ENCODE measurements at regions not wholly inside any gene's neighbourhood (a gene's known extent, or its start where the extent isn't known, plus 50 kb on each side); places are given as distances from the start of the nearest gene placed in this dataset.

DNA sequence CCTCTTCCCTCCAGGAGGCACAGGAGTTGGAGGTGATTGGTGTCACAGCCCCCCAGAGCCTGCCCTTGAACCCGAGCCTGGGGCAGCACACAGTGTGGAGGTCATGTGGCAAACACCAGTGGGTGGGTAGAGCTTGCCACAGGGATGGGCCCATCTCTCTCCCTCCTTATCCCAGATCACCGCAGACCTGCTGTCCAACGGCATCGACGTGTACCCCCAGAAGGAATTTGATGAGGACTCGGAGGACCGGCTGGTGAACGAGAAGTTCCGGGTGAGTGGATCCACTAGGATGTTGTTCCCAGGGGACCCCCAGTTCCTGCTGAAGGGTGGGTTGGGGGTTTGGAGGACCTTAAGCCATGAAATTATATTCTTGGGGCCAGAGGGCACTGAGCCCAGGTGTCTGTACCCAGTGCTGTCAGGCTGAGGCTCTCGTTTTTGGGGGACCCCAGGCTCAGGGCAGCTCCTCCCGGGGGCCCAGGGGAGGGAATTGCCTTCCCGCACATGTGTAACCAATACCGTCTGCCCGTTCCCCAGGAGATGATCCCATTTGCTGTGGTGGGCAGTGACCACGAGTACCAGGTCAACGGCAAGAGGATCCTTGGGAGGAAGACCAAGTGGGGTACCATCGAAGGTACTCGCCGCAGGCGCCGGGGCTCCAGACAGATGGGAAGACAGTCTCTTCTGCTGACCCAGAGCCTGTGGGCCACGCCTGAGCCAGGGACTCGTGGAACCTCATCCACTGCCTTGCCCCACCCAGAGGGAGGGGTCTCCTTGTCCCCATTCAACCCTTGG is 351.9 kb downstream of the SEC14L1 start:
- DNase-seq (no peak), ATAC-seq (no peak)
- no peaks in the 10 kb centered on the region for H3K9me2 ChIP-seq (replicated peaks; ENCODE audit: low read length)
- no peaks in the 10 kb centered on the region for H3F3A ChIP-seq (ENCODE audit: low read length, unreplicated experiment)
- no peak for TF ChIP-seq EZH2phosphoT487 (IDR thresholded peaks at IDR 0.05; ENCODE audit: borderline replicate concordance, low read length)
- TF ChIP-seq EZH2 (IDR thresholded peaks at IDR 0.05; ENCODE audit: low read length, unreplicated experiment): no peak
- TF ChIP-seq, protein P1, sequence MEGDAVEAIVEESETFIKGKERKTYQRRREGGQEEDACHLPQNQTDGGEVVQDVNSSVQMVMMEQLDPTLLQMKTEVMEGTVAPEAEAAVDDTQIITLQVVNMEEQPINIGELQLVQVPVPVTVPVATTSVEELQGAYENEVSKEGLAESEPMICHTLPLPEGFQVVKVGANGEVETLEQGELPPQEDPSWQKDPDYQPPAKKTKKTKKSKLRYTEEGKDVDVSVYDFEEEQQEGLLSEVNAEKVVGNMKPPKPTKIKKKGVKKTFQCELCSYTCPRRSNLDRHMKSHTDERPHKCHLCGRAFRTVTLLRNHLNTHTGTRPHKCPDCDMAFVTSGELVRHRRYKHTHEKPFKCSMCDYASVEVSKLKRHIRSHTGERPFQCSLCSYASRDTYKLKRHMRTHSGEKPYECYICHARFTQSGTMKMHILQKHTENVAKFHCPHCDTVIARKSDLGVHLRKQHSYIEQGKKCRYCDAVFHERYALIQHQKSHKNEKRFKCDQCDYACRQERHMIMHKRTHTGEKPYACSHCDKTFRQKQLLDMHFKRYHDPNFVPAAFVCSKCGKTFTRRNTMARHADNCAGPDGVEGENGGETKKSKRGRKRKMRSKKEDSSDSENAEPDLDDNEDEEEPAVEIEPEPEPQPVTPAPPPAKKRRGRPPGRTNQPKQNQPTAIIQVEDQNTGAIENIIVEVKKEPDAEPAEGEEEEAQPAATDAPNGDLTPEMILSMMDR (conservative IDR thresholded peaks at IDR 0.05; ENCODE audit: low read depth, low read length): no peak
- TSS peak; percentile 4 for BruUV-seq (replicated peaks)
- no peaks in the 10 kb centered on the region for H3K9me3 ChIP-seq (ENCODE audit: low read length)
- H3K36me3 ChIP-seq (ENCODE audit: low read depth, low read length): peaks cover 68% of the 10 kb centered on the region
- ChIA-PET CTCF (interaction anchor here (0.6 kb wide), 1 partner anchor 30 kb away, joined by 3 read pairs; no protein-coding TSS in a partner anchor), POLR2A (ENCODE audit: unreplicated experiment) (no interaction called here)
- intact Hi-C loops (cut with micrococcal nuclease): no loop called here
- H3K4me2 ChIP-seq (ENCODE audit: low read length): no peak overlapping the region
- no peak overlapping the region for H3K9ac ChIP-seq (ENCODE audit: low read length)
- no peak overlapping the region for H3K4me3 ChIP-seq (ENCODE audit: low read length)
- no peak overlapping the region for H3K27ac ChIP-seq (ENCODE audit: low read length)
- no peaks in the 10 kb centered on the region for H3K4me1 ChIP-seq (ENCODE audit: insufficient read depth, low read length)
- no peaks in the 10 kb centered on the region for H3K79me2 ChIP-seq (ENCODE audit: low read length)
- H2AFZ ChIP-seq (ENCODE audit: low read length): no peak overlapping the region
- no peaks in the 10 kb centered on the region for H3K27me3 ChIP-seq (ENCODE audit: low read length)
- H4K20me1 ChIP-seq (ENCODE audit: low read length): no peaks in the 10 kb centered on the region; the same call in 1 of the 2 replicates

DNA sequence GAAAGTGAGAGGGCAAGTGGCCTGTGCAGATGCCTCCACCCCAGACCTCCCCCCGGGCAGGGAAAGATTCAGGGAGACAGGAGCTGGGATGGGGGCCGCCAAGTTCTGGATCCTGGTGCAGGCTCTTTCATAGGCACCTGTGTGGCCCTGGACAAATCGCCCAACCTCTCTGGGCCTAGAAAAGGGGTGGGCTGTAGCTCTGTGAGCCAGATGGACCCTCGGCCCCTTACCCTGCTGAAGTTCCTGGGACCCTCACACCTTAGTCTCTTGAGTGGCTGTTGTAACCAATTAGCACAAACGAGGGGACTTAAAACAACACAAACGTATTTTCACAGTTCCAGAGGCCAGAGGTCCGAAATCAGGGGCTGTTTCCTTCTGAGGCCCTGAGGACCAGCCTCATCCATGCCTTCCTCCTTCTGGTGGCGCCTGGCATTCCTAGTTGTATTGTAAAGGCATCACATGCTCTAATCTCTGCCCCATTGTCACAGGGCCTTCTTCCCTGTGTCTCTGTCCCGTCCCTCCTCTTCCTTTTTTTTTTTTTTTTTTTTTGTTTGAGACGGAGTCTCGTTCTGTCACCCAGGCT is 352.6 kb downstream of the SEC14L1 start:
- no peaks in the 10 kb centered on the region for H3K4me1 ChIP-seq (ENCODE audit: insufficient read depth, low read length)

More for the DNA sequence above, 352.6 kb downstream of the SEC14L1 start:
- BruUV-seq (replicated peaks): no TSS peak
- Histone ChIP-seq H3K27ac (ENCODE audit: low read length) (no peak overlapping the region), H3K4me3 (ENCODE audit: low read length) (no peak overlapping the region), H3K36me3 (ENCODE audit: low read depth, low read length) (peaks cover 61% of the 10 kb centered on the region), H3K27me3 (ENCODE audit: low read length) (no peaks in the 10 kb centered on the region), H3K9ac (ENCODE audit: low read length) (no peak overlapping the region), H3K4me2 (ENCODE audit: low read length) (no peak overlapping the region), H4K20me1 (ENCODE audit: low read length) (no peaks in the 10 kb centered on the region; the same call in 1 of the 2 replicates), H3K79me2 (ENCODE audit: low read length) (no peaks in the 10 kb centered on the region), H3K9me2 (replicated peaks; ENCODE audit: low read length) (no peaks in the 10 kb centered on the region), H3K9me3 (ENCODE audit: low read length) (no peaks in the 10 kb centered on the region), H2AFZ (ENCODE audit: low read length) (no peak overlapping the region), H3F3A (ENCODE audit: low read length, unreplicated experiment) (no peaks in the 10 kb centered on the region)
- ChIA-PET CTCF (interaction anchor here (0.7 kb wide), 1 partner anchor 137 kb away, joined by 3 read pairs; no protein-coding TSS in a partner anchor), POLR2A (ENCODE audit: unreplicated experiment) (no interaction called here)
- no peak for DNase-seq
- no peak for TF ChIP-seq EZH2 (IDR thresholded peaks at IDR 0.05; ENCODE audit: low read length, unreplicated experiment)
- no peak for TF ChIP-seq EZH2phosphoT487 (IDR thresholded peaks at IDR 0.05; ENCODE audit: borderline replicate concordance, low read length)
- TF ChIP-seq, protein P1 (conservative IDR thresholded peaks at IDR 0.05; ENCODE audit: low read depth, low read length): no peak
- ATAC-seq: no peak
- intact Hi-C loops (cut with micrococcal nuclease): no loop called here

All from PC-3 (cell line).